ENCODE measurements at regions not wholly inside any gene's neighbourhood (a gene's known extent, or its start where the extent isn't known, plus 50 kb on each side); places are given as distances from the start of the nearest gene placed in this dataset.

GRCh38 chr6:56407883-56408410 is 160.6 kb upstream of the COL21A1 start:
- H3K27ac Mint-ChIP-seq, result no peak overlapping the region
- POLR2A ChIA-PET, result no interaction called here
- no peak for DNase-seq
- H3K36me3 Mint-ChIP-seq (ENCODE audit: low read depth), result no peaks in the 10 kb centered on the region
- H3K27me3 Mint-ChIP-seq, result no peaks in the 10 kb centered on the region
- no peaks in the 10 kb centered on the region for H3K4me1 Mint-ChIP-seq
- no peaks in the 10 kb centered on the region for H3K9me3 Mint-ChIP-seq
- no peak overlapping the region for H3K4me3 Mint-ChIP-seq
- CTCF ChIA-PET, result no interaction called here

- no peak overlapping the region for H3K4me3 Mint-ChIP-seq
- H3K27me3 Mint-ChIP-seq, result peaks cover under 1% of the 10 kb centered on the region
- H3K4me1 Mint-ChIP-seq, result no peaks in the 10 kb centered on the region
- no peak for DNase-seq
- no peak overlapping the region for H3K27ac Mint-ChIP-seq
- ChIA-PET CTCF (no interaction called here), POLR2A (interaction anchor here (0.6 kb wide), 1 partner anchor 1429 kb away, joined by 5 read pairs; no protein-coding TSS in a partner anchor)
- H3K36me3 Mint-ChIP-seq (ENCODE audit: low read depth), result no peaks in the 10 kb centered on the region
- no peaks in the 10 kb centered on the region for H3K9me3 Mint-ChIP-seq
These were observed 159.2 kb upstream of the COL21A1 start for GRCh38 chr6:56406276-56407269.

GRCh38 chr6:56404599-56404998 is 157.2 kb upstream of the COL21A1 start:
- no peak overlapping the region for H3K27ac Mint-ChIP-seq
- H3K27me3 Mint-ChIP-seq, result peaks cover 3% of the 10 kb centered on the region
- CTCF ChIA-PET, result no interaction called here
- no peaks in the 10 kb centered on the region for H3K36me3 Mint-ChIP-seq (ENCODE audit: low read depth)
- no peak for DNase-seq
- H3K4me1 Mint-ChIP-seq, result no peaks in the 10 kb centered on the region
- no peak overlapping the region for H3K4me3 Mint-ChIP-seq
- H3K9me3 Mint-ChIP-seq, result no peaks in the 10 kb centered on the region
- POLR2A ChIA-PET, result no interaction called here

GRCh38 chr6:56403745-56404144 is 156.4 kb upstream of the COL21A1 start:
- no peak overlapping the region for H3K4me3 Mint-ChIP-seq
- peaks cover 3% of the 10 kb centered on the region for H3K27me3 Mint-ChIP-seq
- DNase-seq, result no peak
- H3K9me3 Mint-ChIP-seq, result no peaks in the 10 kb centered on the region
- no peaks in the 10 kb centered on the region for H3K36me3 Mint-ChIP-seq (ENCODE audit: low read depth)
- ChIA-PET POLR2A (no interaction called here), CTCF (interaction anchor here (0.7 kb wide), 1 partner anchor 26 kb away, joined by 3 read pairs; no protein-coding TSS in a partner anchor)
- no peak overlapping the region for H3K27ac Mint-ChIP-seq
- H3K4me1 Mint-ChIP-seq, result no peaks in the 10 kb centered on the region

- ChIA-PET CTCF (no interaction called here), POLR2A (no interaction called here)
- H3K4me1 Mint-ChIP-seq, result no peaks in the 10 kb centered on the region
- H3K27me3 Mint-ChIP-seq, result peaks cover 3% of the 10 kb centered on the region
- no peak overlapping the region for H3K27ac Mint-ChIP-seq
- no peaks in the 10 kb centered on the region for H3K9me3 Mint-ChIP-seq
- no peak for DNase-seq
- H3K4me3 Mint-ChIP-seq, result no peak overlapping the region
- H3K36me3 Mint-ChIP-seq (ENCODE audit: low read depth), result no peaks in the 10 kb centered on the region
These were observed 154.2 kb upstream of the COL21A1 start for GRCh38 chr6:56401477-56402070.

- CTCF ChIA-PET, result interaction anchor here (0.9 kb wide), 1 partner anchor 25 kb away, joined by 4 read pairs; no protein-coding TSS in a partner anchor
- no peak for DNase-seq
These were observed 152.9 kb upstream of the COL21A1 start for GRCh38 chr6:56400273-56400672.

DNA sequence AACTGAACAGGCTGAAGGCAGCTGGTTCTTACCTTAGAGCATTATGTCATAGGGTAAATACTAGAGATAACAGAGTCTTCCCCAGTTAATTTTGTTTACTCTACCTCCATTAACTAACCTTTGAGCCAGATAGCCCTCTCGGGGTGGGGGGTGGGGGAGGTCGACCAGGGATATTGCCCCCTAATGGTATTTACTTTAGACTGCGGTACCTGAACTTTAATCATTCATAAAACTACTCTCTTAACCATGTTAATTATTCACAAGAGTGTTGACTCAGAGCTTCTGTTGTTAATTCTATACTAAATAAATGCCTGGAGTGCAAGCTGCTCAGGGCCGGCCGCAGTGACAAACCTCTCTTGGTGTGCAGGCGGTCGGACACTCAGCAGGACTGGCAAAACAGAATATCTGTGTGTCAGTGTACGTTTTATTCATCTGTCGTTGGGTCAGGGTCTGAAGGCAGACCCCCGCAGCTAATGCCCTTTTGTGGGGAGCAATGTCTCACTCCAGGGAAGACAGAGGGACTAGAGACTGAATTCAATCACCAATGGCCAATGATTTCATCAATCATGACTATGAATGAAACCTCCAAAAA is 152.4 kb upstream of the COL21A1 start:
- Mint-ChIP-seq H3K4me3 (no peak overlapping the region), H3K9me3 (no peaks in the 10 kb centered on the region)
- CTCF ChIA-PET, result interaction anchor here (0.9 kb wide), 1 partner anchor 25 kb away, joined by 4 read pairs; no protein-coding TSS in a partner anchor

More at GRCh38 chr6:56400273-56400672, 152.9 kb upstream of the COL21A1 start:
- Mint-ChIP-seq H3K4me3 (no peak overlapping the region), H3K27me3 (peaks cover 3% of the 10 kb centered on the region), H3K27ac (no peak overlapping the region), H3K9me3 (no peaks in the 10 kb centered on the region), H3K36me3 (ENCODE audit: low read depth) (no peaks in the 10 kb centered on the region), H3K4me1 (no peaks in the 10 kb centered on the region)
- POLR2A ChIA-PET, result no interaction called here

DNA sequence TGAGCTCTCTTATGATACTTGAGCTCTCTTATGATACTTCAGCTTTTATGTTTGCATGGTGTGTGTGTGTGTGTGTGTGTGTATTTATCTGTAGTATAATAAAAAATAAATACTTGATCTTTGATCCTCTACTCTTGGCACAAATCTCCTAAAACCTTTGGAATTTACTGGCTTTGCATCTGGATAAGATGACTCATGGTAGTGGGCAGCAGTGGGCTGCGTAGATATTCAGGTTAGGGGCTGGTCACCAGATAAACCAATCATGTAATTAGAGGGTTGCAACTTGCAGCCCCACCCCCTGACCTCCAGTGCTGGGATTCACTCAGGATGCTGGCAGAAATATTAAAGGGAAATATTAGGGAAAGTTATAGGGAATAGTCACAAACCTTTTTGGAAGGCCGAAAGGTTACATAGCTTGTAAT is 151.9 kb upstream of the COL21A1 start:
- CTCF ChIA-PET, result interaction anchor here (0.9 kb wide), 1 partner anchor 26 kb away, joined by 4 read pairs; no protein-coding TSS in a partner anchor
- Mint-ChIP-seq H3K4me1 (no peaks in the 10 kb centered on the region), H3K4me3 (no peak overlapping the region), H3K9me3 (no peaks in the 10 kb centered on the region), H3K27ac (no peak overlapping the region), H3K36me3 (ENCODE audit: low read depth) (no peaks in the 10 kb centered on the region), H3K27me3 (peaks cover 3% of the 10 kb centered on the region)
- POLR2A ChIA-PET, result no interaction called here
- no peak for DNase-seq

More for the DNA sequence above, 152.4 kb upstream of the COL21A1 start:
- Mint-ChIP-seq H3K36me3 (ENCODE audit: low read depth) (no peaks in the 10 kb centered on the region), H3K27ac (no peak overlapping the region), H3K4me1 (no peaks in the 10 kb centered on the region), H3K27me3 (peaks cover 3% of the 10 kb centered on the region)
- DNase-seq, result no peak
- POLR2A ChIA-PET, result no interaction called here

DNA sequence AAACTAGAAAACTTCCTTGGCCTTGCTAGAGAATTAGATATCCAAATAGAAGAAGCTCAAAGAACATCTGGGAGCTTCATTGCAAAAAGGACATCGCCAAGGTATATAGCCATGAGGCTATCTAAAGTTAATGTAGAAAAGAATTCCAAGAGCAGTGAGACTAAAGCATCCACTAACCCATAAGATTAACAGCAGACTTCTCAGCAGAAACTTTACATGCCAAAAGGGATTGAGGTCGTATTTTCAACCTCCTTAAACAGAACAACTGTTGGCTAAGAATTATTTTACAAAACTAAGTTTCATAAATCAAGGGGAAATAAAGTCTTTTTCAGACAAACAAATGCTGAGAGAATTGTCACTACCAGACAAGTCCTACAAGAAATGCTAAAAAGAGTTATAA is 149.1 kb upstream of the COL21A1 start:
- no peaks in the 10 kb centered on the region for H3K4me1 Mint-ChIP-seq
- CTCF ChIA-PET, result no interaction called here
- POLR2A ChIA-PET, result no interaction called here
- H3K4me3 Mint-ChIP-seq, result no peak overlapping the region
- no peak overlapping the region for H3K27ac Mint-ChIP-seq
- no peak for DNase-seq
- no peaks in the 10 kb centered on the region for H3K9me3 Mint-ChIP-seq
- peaks cover under 1% of the 10 kb centered on the region for H3K27me3 Mint-ChIP-seq
- no peaks in the 10 kb centered on the region for H3K36me3 Mint-ChIP-seq (ENCODE audit: low read depth)

- Mint-ChIP-seq H3K9me3 (no peaks in the 10 kb centered on the region), H3K4me3 (no peak overlapping the region), H3K27me3 (no peaks in the 10 kb centered on the region), H3K27ac (no peak overlapping the region), H3K36me3 (ENCODE audit: low read depth) (no peaks in the 10 kb centered on the region), H3K4me1 (no peaks in the 10 kb centered on the region)
- DNase-seq, result no peak
- ChIA-PET CTCF (interaction anchor here (0.6 kb wide), 1 partner anchor 30 kb away, joined by 3 read pairs; no protein-coding TSS in a partner anchor), POLR2A (interaction anchor here (0.6 kb wide), 1 partner anchor 48 kb away, joined by 3 read pairs; no protein-coding TSS in a partner anchor)
These were observed 146.5 kb upstream of the COL21A1 start for GRCh38 chr6:56393615-56394612.

- H3K36me3 Mint-ChIP-seq (ENCODE audit: low read depth), result no peaks in the 10 kb centered on the region
- no peaks in the 10 kb centered on the region for H3K4me1 Mint-ChIP-seq
- POLR2A ChIA-PET, result no interaction called here
- H3K4me3 Mint-ChIP-seq, result no peak overlapping the region
- H3K27ac Mint-ChIP-seq, result no peak overlapping the region
- CTCF ChIA-PET, result no interaction called here
- no peak for DNase-seq
- no peaks in the 10 kb centered on the region for H3K9me3 Mint-ChIP-seq
- H3K27me3 Mint-ChIP-seq, result no peaks in the 10 kb centered on the region
These were observed 141.0 kb upstream of the COL21A1 start for GRCh38 chr6:56388415-56388755.

Measured in activated CD4-positive, alpha-beta T cell treated with anti-CD3 and anti-CD28 coated beads, Interleukin-2, amount 10 ng/mL, durations not matched to agents 7 days and 5 days (primary cell).